ENCODE measurements at regions not wholly inside any gene's neighbourhood (a gene's known extent, or its start where the extent isn't known, plus 50 kb on each side); places are given as distances from the start of the nearest gene placed in this dataset.

- no peak for TF ChIP-seq CTCF (IDR thresholded peaks at IDR 0.05; ENCODE audit: poor library complexity, severe bottlenecking)
- no peak for TF ChIP-seq RAD21 (conservative IDR thresholded peaks at IDR 0.05)
- TF ChIP-seq EP300 (conservative IDR thresholded peaks at IDR 0.05; ENCODE audit: poor library complexity, severe bottlenecking) = no peak
- TF ChIP-seq MXI1 (conservative IDR thresholded peaks at IDR 0.05; ENCODE audit: poor library complexity, severe bottlenecking) = no peak
- TF ChIP-seq EZH2 (IDR thresholded peaks at IDR 0.05; ENCODE audit: borderline replicate concordance, insufficient read depth, low read length, poor library complexity, severe bottlenecking) = no peak
- TF ChIP-seq POLR2AphosphoS5 (IDR thresholded peaks at IDR 0.05) = no peak
- TF ChIP-seq TAF1 (IDR thresholded peaks at IDR 0.05; ENCODE audit: low read depth) = no peak
- TF ChIP-seq, protein P1, sequence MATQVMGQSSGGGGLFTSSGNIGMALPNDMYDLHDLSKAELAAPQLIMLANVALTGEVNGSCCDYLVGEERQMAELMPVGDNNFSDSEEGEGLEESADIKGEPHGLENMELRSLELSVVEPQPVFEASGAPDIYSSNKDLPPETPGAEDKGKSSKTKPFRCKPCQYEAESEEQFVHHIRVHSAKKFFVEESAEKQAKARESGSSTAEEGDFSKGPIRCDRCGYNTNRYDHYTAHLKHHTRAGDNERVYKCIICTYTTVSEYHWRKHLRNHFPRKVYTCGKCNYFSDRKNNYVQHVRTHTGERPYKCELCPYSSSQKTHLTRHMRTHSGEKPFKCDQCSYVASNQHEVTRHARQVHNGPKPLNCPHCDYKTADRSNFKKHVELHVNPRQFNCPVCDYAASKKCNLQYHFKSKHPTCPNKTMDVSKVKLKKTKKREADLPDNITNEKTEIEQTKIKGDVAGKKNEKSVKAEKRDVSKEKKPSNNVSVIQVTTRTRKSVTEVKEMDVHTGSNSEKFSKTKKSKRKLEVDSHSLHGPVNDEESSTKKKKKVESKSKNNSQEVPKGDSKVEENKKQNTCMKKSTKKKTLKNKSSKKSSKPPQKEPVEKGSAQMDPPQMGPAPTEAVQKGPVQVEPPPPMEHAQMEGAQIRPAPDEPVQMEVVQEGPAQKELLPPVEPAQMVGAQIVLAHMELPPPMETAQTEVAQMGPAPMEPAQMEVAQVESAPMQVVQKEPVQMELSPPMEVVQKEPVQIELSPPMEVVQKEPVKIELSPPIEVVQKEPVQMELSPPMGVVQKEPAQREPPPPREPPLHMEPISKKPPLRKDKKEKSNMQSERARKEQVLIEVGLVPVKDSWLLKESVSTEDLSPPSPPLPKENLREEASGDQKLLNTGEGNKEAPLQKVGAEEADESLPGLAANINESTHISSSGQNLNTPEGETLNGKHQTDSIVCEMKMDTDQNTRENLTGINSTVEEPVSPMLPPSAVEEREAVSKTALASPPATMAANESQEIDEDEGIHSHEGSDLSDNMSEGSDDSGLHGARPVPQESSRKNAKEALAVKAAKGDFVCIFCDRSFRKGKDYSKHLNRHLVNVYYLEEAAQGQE (IDR thresholded peaks at IDR 0.05; ENCODE audit: borderline replicate concordance) = no peak
- TF ChIP-seq SMC3 (conservative IDR thresholded peaks at IDR 0.05; ENCODE audit: poor library complexity) = no peak
Measured at GRCh38 chr12:115020091-115020490, 336.1 kb upstream of the TBX3 start.
